ENCODE measurements at regions not wholly inside any gene's neighbourhood (a gene's known extent, or its start where the extent isn't known, plus 50 kb on each side); places are given as distances from the start of the nearest gene placed in this dataset.
"Not testable (repeated sequence)": the region's sequence is repeated elsewhere in the genome, so short reads cannot be mapped to it uniquely, and the experiment has no call there.

DNA sequence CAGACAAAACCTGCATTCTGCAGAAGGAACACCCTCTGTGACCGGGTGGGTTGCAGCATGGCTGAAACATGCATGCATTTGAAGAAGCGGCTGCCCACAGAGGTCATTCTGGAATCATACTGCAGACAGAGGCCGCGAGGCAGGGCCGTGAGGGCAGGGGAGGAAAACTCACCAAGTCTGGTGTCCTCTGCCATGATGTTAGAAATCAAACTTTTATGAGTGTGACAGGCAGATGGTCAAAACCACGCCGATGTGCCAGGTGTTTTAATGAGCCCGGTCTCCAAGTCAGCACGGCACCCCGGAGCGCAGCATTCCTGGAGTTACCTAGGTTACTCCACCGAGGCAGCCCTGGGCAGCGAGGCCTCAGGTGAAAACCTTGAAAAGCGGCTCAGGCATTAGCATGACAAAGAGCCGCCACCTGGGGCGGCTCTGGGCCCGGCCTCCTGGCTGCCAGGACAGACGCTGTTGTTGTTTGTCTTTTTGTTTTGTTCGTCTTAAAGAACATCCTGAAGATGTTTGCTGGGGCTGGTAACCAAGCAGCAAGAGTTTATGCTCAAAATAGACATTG lies 255.6 kb downstream of the ERMARD start:
- DNase-seq = peak; percentile 70

DNA sequence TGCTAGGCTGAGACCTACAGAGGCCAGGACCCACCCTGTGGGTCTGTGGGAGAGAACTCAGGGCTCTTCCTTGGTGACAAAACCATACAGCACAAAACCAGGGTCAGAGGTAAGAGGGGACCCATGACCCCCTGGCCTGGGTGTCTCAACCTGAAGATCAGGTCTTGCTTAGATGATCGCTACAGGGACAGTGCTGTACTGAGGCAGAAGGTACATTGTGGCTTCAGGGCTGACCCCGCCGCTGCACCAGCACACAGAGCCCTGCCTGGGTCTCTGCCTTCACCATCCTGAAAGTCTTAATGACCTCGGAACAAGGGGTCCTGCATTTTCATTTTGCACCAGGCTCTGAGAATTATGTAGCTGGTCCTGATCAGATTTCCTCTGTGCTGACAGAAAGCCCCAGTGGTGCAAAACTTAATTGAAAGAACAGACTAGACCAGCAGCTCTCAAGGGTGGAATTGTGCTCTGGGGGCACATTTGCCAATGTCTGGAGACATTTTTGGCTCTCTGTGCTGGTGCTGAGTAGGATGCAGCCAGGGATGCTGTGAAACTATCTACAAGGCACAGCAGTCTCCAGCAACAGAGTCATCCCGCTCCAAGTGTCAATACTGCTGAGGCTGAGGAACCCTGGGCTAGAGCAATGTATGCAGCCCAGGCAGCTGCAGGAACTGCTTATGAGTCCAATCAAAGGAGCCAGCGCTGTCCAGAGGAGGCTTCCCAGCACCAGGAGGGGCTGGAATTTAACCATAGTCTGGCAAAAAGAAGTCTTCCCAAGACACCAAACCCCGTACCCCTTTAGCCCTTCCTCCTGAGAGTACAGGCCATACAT lies 254.9 kb downstream of the ERMARD start:
- DNase-seq = no peak

DNA sequence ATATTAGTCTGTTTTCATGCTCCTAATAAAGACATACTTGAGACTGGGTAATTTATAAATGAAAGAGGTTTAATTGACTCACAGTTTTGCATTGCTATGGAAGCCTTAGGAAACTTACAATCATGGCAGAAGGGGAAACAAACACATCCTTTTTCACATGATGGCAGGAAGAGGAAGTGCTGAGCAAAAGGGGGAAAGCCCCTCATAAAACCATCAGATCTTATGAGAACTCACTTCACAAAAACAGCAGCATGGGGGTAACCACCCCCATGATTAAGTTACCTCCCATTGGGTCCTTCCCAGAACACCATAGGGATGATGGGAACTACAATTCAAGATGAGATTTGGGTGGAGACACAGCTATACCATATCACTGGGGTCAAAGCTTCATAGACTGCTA lies 254.2 kb downstream of the ERMARD start:
- no peak for DNase-seq

DNA sequence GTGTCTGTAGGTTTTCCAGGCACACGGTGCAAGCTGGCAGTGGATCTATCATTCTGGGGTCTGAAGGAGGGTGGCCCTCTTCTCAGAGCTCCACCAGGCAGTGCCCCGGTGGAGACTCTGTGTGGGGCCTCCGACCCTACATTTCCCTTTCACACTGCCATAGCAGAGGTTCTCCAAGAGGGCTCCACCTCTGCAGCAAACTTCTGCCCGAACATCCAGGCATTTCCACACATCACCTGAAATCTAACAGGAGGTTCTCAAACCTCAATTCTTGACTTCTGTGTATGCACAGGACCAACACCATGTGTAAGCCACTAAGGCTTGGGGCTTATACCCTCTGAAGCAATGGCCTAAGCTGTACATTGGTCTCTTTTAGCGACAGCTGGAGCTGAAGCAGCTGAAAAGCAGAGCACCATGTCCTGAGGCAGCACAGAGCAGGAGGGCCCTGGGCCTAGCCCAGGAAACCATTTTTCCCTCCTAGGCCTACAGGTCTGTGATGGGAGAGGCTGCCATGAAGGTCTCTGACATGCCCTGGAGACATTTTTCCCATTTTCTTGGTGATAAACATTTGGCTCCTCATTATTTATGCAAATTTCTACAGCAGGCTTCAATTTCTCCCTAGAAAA lies 253.3 kb downstream of the ERMARD start:
- no peak for DNase-seq

DNA sequence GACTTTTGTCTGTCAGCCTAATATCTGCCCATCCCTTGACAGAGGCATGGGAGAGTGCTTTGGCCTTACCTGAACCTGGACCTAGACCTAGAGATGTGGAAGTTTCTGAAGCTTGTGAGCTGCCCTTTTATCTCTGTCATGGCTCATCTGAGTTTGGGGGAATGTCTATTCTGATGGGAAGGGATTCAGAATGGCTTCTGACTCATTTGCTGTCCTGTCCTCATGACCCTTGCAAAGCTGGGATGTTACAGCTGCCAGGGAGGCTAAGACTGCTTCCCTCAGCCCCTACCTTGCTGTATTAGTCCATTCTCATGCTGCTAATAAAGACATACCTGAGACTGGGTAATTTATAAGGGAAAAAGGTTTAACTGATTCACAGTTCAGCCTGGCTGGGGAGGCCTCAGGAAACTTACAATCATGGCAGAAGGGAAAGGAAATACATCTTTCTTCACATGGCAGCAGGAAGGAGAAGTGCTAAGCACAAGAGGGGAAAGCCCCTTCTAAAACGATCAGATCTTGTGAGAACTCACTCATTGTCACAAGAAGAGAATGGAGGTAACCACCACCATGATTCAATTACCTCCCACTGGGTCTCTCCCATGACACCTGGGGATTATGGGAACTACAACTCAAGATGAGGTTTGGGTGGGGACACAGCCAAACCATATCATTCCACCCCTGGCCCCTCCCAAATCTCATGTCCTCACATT lies 252.2 kb downstream of the ERMARD start:
- DNase-seq = no peak

DNA sequence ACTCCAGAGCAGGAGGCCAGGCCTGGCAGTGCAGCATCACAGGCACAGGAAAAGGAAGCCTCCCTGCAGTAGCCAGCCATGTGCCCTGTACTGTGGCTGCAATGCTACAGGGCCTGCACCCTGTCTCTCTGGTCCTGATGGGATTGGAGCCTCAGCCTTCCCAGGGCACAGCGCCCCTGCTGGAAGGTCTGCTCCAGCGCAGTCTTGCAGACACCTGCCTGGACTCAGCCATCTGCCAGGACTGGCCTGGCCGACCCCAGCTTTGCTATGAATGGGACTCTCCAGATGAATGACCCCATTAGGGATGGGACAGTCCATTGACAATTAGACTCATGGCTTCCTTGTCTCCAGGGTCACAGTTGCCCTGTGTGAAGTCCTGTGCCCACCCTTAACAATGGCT lies 251.6 kb downstream of the ERMARD start:
- no peak for DNase-seq

DNA sequence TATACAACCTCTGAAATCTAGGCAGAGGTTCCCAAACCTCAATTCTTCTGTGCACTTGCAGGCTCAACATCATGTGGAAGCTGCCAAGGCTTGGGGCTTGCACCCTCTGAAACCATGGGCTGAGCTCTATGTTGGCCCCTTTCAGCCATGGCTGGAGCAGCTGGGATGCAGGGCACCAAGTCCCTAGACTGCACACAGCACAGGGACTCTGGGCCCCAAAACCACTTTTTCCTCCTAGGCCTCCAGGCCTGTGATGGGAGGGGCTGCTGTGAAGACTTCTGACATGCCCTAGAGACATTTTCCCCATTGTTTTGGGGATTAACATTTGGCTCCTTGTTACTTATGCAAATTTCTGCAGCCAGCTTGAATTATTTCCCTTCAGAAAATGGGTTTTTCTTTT lies 250.4 kb downstream of the ERMARD start:
- DNase-seq = not testable (repeated sequence)

DNA sequence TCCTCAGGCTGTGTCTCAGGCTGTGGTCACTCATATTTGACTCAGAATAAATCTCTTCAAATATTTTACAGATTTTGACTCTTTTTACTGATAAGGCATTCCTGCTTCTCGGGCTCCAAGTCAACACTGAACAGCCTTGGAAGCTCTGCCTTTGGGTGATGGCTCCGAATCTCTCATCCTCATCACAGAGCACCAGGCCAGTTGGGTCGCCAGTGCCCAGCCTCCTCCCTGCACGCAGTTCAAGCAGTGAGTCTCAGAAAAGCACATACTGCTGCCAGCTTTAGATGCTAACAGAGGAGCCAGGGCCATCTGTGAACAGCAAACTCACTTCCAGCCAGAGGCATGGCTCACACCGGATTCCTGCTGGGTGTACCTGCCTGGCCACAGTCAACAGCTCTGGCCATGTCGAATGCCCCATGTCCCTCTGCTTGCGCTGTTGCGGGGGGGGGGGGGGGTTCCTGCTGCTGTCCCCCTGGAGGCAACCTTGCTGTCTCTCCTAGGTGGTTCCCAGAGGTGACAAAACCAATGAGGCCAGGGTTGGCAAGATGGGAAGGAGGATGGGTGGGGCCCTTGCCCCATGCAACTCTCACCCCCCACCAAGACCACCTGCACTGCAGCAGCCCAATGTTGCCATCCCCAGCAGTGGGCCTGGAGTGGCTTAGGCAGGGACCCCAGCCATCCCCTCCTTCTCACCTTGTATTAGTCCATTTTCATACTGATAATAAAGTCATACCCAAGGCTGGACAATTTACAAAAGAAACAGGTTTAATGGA lies 248.8 kb downstream of the ERMARD start:
- no peak for DNase-seq

DNA sequence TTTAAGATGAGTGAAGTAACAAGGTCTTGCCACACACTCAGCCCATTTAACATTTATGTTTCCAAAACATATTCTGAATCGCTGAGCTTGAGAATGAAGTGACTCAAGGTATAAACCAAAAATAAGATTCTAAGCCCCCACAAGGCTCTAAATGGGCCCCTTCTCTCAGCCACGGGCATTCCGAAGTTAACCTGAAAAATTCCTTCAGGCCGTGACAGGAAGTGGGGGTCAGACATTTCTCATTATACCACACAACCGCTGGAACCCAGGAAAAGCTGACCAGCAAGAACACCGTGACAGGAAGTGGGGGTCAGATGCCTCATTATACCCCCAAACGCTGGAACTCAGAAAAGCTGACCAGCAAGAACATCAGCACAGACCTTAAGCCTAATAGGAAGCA lies 247.9 kb downstream of the ERMARD start:
- no peak for DNase-seq

DNA sequence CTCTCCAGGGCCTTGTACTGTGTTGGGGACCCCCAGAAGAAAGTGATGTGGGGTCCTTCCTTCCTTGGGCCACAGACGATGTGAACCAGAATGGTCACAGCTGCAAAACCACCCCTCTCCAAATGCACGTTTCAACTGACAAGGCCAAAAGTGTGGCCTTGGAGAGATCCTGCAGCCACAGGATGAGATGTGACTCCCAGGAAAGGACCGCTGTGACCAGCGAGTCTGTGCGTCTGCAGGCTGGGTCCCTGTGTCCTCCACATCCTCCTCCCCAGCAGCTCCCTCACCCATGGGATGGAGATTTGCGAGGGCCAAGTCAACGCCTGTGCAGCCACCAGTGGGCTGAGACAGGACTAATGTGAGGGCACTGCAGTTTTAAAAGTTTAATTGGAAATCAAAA lies 247.0 kb downstream of the ERMARD start:
- no peak for DNase-seq

DNA sequence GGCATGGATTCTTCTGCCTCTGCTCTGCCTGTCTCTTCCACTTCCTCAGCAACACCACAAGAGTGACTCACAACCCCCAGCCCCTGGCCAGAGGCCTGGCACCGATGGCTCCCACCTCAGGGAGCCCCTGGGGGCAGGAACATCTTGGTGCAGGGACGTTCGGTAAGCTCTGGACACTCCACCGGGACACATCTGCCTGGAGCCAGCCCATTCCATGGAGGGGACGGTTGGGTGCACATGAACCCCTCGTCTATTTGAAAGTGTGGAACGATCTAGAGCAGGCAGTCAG lies 246.5 kb downstream of the ERMARD start:
- DNase-seq = no peak

DNA sequence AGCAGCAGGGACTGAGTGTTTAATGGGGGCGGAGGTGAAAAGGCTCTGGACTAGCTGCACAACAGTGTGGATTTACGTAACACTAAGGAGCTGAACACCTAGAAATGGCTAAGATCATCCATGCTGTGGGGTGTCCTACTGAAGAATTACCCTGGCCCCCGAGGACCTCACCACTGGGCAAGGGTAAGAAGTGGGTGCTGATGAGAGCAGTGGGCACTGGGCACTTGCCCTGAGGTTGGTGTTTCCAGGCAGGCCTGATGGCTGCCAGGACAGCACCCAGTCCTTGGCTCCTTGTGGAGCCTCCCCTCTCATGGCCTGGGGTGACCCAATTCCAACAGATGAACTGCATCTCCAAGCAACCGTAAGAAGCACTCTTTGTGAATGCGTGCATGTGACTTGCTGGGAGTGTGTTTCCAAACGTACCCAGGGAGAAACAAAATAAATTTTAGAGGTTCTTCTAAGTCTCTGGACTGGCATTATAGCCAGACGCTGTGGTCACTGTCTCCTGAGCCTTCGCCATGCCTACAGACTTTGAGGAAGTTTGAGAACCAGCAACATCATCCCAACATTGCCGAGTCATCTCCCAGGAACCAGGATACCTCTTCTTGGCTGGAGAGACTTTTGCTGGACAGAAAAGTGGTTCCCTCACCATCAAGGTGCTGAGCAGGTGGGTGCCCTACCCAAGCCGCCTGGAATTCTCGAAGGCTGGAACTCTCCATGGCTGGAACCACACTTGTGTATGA lies 245.9 kb downstream of the ERMARD start:
- DNase-seq = no peak

DNA sequence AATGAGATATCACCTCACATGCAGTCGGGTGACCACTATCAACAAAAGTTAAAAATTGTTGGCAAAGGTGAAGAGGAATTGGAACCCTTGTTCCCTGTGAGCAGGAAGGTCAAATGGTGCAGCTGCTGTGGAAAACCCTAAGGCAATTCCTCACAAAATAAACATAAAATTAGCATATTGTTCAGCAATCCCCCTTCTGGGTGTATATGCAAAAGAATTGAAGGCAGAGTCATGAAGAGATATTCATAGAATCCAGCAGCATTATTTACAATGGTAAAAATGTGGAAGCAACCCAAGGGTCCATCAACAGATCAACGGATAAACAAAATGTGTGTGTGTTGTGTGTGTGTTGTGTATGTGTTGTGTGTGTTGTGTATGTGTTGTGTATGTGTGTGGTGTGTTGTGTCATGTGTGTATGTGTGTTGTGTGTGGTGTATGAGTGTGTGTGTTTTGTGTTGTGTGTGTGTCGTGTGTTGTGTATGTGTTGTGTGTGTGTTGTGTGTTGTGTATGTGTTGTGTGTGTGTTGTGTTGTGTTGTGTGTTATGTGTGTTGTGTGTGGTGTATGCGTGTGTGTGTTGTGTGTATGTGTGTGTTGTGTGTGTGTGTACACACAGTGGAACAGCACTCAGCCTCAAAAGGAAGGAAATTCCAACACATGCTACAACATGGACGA lies 245.1 kb downstream of the ERMARD start:
- no peak for DNase-seq

DNA sequence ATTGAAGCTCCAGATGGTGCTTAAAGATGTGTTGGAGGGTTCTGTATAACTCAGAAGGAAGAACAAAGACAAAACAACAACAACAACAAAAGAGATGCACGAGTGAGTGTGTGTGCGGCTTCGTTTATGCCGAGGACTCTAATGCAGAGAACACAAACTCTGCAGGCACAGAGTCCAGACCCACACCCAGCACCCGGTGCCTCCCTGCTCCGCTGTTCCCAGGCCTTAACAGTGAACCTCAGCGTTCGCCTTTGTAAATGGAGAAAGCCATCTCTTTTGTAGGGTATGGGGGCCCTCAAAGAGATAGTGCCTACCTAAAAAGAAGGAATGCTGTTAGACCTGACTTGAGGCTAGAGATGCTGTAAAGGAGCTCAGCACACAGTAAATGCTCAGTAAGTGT lies 243.3 kb downstream of the ERMARD start:
- DNase-seq = no peak

DNA sequence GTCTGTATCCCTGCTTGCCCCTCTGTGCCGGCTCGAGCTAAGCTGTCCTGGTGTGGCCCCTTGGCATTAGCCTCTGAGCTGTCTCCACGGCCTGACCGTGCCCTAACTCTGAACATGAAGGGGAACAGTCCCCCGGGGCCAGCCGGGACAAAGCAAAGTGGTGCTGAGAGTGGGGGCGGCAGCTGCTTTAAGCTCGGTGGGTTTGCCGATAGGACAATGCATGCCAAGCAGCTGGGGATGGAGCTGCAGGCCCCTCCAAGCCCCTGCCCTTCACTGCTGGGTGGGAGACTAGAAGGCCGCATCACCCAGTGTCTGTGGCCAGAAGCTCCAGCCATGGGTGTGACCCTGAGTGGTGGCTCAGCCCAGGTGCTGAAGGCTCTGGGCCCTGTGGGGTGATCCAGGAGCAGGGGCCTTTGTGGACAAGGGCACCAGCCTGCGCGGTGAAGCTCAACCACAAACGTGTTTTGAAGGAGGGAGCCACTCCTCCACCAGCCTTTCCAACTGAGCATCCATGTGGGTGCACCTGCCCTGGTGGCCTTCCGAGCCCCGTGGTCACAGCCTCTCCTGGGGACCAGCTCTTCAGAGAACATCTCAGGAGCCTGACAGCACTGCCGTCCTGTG lies 242.5 kb downstream of the ERMARD start:
- DNase-seq = no peak

DNA sequence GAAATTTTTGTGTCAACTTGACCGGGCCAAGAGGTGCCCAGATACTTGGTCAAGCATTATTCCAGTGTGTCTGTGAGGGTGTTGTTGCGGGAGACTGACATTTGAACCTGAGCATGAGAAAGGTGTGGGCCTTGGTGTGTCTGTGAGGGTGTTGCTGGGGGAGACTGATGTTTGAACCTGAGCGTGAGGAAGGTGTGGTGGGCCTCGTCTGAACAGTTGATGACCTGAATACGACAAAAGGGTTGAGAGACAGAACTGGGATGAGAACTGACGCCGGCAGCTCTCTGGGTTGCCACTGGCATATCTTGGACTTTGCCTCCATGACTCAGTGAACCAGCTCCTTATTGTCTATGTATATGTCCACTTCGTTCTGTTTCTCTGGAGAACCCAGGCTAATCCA lies 240.5 kb downstream of the ERMARD start:
- no peak for DNase-seq

DNA sequence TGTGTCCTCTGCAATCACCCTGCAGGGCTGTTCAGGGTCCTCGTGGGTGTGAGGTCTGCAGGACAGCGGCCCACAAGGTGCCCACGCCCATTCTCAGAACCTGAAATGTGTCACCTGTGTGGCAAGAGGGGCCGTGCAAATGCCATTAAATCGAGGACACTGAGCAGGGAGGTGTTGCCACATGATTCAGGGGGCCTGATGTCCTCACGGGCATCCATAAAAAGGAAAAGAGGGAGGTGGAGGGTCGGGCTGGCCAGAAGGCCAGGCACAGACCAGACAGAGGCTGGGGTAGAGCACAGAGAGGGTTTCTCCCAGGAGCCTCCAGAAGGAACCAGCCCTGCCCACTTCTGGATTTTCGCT lies 239.6 kb downstream of the ERMARD start:
- no peak for DNase-seq

DNA sequence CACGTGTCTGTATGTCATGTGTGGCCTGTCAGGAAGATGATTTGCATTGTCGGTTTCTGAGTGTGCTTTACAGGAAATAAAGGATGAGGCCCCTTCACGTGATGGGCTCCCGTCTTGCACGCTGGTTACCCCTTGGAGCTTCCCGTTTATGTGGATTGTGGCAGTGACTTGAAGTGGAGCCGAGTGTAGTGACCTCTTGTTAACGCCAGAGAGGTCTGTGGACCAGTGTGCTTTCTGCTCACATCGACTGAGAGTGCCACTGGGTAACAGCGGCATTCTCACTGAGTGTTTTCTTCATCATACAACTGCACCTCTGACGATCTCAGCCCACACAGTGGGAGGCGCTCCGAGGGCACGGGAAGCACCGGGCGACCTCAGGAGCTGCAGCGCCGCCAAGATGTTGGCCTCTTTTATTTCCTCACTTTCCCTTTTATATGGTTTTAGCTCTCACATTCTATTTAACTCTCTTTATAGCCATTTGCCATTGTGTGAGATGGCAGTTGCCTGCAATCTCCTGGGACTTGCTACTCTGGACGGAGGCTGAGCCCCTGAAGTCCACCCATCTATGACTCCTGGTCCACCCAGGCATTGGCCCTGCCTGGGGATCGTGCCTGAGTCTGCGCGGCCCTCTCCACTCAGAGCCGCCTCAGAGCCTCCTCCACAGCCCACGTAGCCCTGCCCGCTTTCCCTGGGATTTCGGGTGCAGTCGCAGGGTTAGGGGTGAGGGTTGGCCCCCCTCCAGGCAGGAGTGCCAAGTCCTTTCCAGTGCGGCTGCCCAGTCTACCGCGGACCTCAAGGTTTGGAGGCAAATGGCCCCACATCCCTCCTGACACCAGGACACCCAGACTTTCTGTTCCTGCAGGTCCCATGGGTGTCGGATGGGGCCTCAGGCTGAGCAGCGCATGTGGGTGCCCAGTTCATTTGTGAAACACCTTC lies 238.9 kb downstream of the ERMARD start:
- no peak for DNase-seq

DNA sequence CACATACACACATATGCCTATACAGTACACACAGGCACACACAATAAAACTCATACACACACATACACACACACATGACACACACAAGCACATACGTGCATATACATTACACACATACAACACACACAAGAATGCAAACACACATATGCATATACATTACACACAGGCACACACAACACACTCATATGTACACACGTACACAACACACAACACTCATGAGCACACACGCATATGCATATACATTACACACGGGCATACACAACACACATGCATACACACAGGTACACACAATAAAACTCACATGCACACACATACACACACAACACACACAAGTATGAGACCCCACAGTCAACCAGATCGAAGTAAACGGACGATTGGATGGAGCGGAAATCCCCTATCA lies 238.2 kb downstream of the ERMARD start:
- no peak for DNase-seq

Measured in DMS79 treated with DMSO at 0.1 percent for 48 hours (cell line).